Hepatocyte (in vitro differentiated cells): ENCODE measurements at regions not wholly inside any gene's neighbourhood (a gene's known extent, or its start where the extent isn't known, plus 50 kb on each side); places are given as distances from the start of the nearest gene placed in this dataset.

Experiments
- DNase-seq: peaks from one replicate; pipeline ENCODE4 v3.0.0-alpha.2; 2016; ENCODE audit warnings: low spot score
- H2AFZ ChIP-seq: fragments of 200-600 bp; sonication (generic); 2 replicates; pipeline ENCODE4 v1.6.0; 2016; ENCODE audit warnings: antibody characterized with exemption, mild to moderate bottlenecking
- H3K27ac ChIP-seq: fragments of 200-600 bp; sonication (generic); 2 replicates; pipeline ENCODE4 v1.5.1; 2016; ENCODE audit warnings: mild to moderate bottlenecking
- H3K27me3 ChIP-seq: fragments of 200-600 bp; sonication (generic); 2 replicates; pipeline ENCODE4 v1.6.1; 2016
- H3K36me3 ChIP-seq: fragments of 200-600 bp; sonication (generic); replicated peaks from 2 replicates; pipeline ENCODE4 v1.5.1; 2016; ENCODE audit warnings: low read depth; ENCODE audit not compliant: insufficient read depth
- H3K4me1 ChIP-seq: fragments of 200-600 bp; sonication (generic); 2 replicates; pipeline ENCODE4 v1.5.1; 2016; ENCODE audit warnings: mild to moderate bottlenecking, moderate library complexity; ENCODE audit not compliant: insufficient read depth
- H3K4me2 ChIP-seq: fragments of 200-600 bp; sonication (generic); 2 replicates; pipeline ENCODE4 v1.6.0; 2016
- H3K4me3 ChIP-seq: fragments of 200-600 bp; sonication (generic); 2 replicates; pipeline ENCODE4 v1.5.1; 2016; ENCODE audit warnings: mild to moderate bottlenecking
- H3K79me2 ChIP-seq: fragments of 200-600 bp; sonication (generic); 2 replicates; pipeline ENCODE4 v1.6.0; 2017; ENCODE audit warnings: mild to moderate bottlenecking
- H3K9me2 ChIP-seq: fragments of 200-600 bp; sonication (generic); replicated peaks from 2 replicates; pipeline ENCODE4 v1.6.0; 2017; ENCODE audit warnings: mild to moderate bottlenecking; ENCODE audit not compliant: insufficient read depth
- H3K9me3 ChIP-seq: fragments of 200-600 bp; sonication (generic); 2 replicates; pipeline ENCODE4 v1.5.1; 2016; ENCODE audit warnings: low read depth, mild to moderate bottlenecking
- H4K20me1 ChIP-seq: fragments of 200-600 bp; sonication (generic); 2 replicates; pipeline ENCODE4 v1.6.0; 2016; ENCODE audit warnings: mild to moderate bottlenecking; ENCODE audit not compliant: insufficient read depth, poor library complexity, severe bottlenecking
- EZH2 ChIP-seq: fragments of 200-600 bp; sonication (generic); IDR thresholded peaks from 2 replicates; pipeline ENCODE4 v1.6.1; 2016; ENCODE audit warnings: antibody characterized with exemption, mild to moderate bottlenecking, borderline replicate concordance
- EZH2phosphoT487 ChIP-seq: fragments of 200-600 bp; sonication (generic); IDR thresholded peaks from one replicate; pipeline ENCODE4 v1.6.1; 2018; ENCODE audit warnings: antibody characterized with exemption, mild to moderate bottlenecking, low read depth, moderate library complexity; ENCODE audit not compliant: unreplicated experiment, severe bottlenecking
- WGBS: methylation state at CpG from one replicate; pipeline ENCODE4 v1.1.6; 2016; ENCODE audit warnings: low lambda C conversion rate; ENCODE audit errors: missing lambda C conversion rate; 5-methylcytosine and 5-hydroxymethylcytosine counted together
- TF ChIP-seq, protein P1 (sequence below): fragments of 200-600 bp; sonication (generic); IDR thresholded peaks from 2 replicates; pipeline ENCODE4 v1.5.1; 2016; ENCODE audit warnings: antibody characterized with exemption, mild to moderate bottlenecking; ENCODE audit not compliant: poor library complexity

DNA sequence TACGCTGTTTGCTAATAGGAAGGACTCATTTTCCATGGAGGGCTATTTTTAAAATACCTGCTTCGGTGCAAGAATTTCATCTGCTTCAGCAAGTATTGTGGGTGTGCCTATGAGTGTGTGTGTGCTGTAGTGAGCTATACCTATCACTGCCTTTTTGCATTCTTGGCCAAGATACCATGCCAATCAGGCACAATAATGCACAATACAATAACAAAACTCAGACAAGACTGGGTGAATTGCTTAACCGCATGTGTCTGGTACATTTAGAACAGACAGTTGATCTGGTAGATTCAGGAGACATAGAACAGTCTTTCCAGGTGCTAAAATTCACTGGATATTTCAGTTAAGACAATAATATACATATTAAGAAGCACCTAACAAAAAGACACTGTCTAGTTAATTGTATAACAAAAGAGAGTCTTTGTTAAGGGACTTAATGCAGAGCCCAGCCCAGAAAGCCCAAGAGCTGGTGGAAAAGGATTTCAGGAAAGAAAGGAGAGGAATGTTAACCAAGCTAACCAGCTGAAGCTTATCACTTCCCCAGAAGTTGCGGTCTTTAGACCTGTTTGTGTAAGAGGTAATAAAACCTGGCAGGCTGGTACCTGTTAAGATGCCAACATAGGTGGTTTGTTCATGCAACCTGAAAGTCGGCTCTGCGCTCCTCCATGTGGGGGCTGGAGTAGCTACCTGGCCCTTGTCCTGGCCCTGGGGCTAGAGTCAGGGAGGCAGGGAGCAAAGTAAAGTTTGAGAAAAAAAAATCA is 153.3 kb upstream of the RBMS1 start:
- Histone ChIP-seq H4K20me1 (no peaks in the 10 kb centered on the region), H3K27ac (no peak overlapping the region), H3K9me2 (no peaks in the 10 kb centered on the region), H3K27me3 (no peaks in the 10 kb centered on the region), H2AFZ (no peak overlapping the region), H3K4me3 (no peak overlapping the region), H3K36me3 (no peaks in the 10 kb centered on the region), H3K79me2 (no peaks in the 10 kb centered on the region), H3K4me1 (no peaks in the 10 kb centered on the region), H3K9me3 (no peaks in the 10 kb centered on the region), H3K4me2 (no peak overlapping the region)
- 62% methylated on average over 6 of the region's 6 CpGs for WGBS
- no peak for DNase-seq
- TF ChIP-seq EZH2phosphoT487 (no peak), EZH2 (no peak)
- TF ChIP-seq, protein P1, sequence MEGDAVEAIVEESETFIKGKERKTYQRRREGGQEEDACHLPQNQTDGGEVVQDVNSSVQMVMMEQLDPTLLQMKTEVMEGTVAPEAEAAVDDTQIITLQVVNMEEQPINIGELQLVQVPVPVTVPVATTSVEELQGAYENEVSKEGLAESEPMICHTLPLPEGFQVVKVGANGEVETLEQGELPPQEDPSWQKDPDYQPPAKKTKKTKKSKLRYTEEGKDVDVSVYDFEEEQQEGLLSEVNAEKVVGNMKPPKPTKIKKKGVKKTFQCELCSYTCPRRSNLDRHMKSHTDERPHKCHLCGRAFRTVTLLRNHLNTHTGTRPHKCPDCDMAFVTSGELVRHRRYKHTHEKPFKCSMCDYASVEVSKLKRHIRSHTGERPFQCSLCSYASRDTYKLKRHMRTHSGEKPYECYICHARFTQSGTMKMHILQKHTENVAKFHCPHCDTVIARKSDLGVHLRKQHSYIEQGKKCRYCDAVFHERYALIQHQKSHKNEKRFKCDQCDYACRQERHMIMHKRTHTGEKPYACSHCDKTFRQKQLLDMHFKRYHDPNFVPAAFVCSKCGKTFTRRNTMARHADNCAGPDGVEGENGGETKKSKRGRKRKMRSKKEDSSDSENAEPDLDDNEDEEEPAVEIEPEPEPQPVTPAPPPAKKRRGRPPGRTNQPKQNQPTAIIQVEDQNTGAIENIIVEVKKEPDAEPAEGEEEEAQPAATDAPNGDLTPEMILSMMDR: no peak

- TF ChIP-seq, protein P1: no peak
- TF ChIP-seq EZH2 (no peak), EZH2phosphoT487 (no peak)
- H3K4me1 ChIP-seq: no peaks in the 10 kb centered on the region
- H3K4me3 ChIP-seq: no peak overlapping the region
- H4K20me1 ChIP-seq: no peaks in the 10 kb centered on the region
- no peak overlapping the region for H3K27ac ChIP-seq
- H3K9me3 ChIP-seq: no peaks in the 10 kb centered on the region
- no peaks in the 10 kb centered on the region for H3K36me3 ChIP-seq
- no peaks in the 10 kb centered on the region for H3K27me3 ChIP-seq
- no peaks in the 10 kb centered on the region for H3K79me2 ChIP-seq
- 96% methylated on average over 26 of the region's 33 CpGs for WGBS
- no peak overlapping the region for H3K4me2 ChIP-seq
- H3K9me2 ChIP-seq: no peaks in the 10 kb centered on the region
- no peak overlapping the region for H2AFZ ChIP-seq
- DNase-seq: no peak
These were observed 154.5 kb upstream of the RBMS1 start for GRCh38 chr2:160647967-160648685.

DNA sequence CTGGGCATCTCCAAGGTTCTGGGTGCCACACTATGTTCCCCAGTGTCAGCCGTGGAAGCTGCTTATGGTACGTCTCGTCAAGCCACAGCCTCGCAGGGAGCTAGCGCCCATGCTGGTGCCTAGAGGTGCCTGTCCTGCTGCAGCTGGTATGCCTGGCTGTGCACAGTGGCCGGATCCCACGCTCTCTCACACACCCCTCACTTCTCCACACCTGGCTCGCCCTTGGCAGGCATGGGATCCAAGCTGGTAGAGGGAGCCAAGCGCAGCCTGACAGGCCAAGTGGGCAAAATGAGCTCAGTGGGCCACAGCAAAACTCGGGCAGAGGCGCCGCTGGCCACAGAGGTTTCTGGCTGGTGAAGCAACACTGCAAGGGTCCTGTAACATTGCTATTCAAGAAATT is 156.1 kb upstream of the RBMS1 start:
- TF ChIP-seq EZH2: no peak
- TF ChIP-seq EZH2phosphoT487: no peak
- TF ChIP-seq, protein P1: no peak
- H3K4me3 ChIP-seq: no peak overlapping the region
- no peaks in the 10 kb centered on the region for H4K20me1 ChIP-seq
- WGBS: 97% methylated on average over 12 of the region's 12 CpGs
- no peaks in the 10 kb centered on the region for H3K36me3 ChIP-seq
- H3K4me2 ChIP-seq: no peak overlapping the region
- DNase-seq: no peak
- no peaks in the 10 kb centered on the region for H3K9me2 ChIP-seq
- H3K27ac ChIP-seq: no peak overlapping the region
- no peaks in the 10 kb centered on the region for H3K27me3 ChIP-seq
- no peak overlapping the region for H2AFZ ChIP-seq
- H3K9me3 ChIP-seq: no peaks in the 10 kb centered on the region
- H3K4me1 ChIP-seq: no peaks in the 10 kb centered on the region
- H3K79me2 ChIP-seq: no peaks in the 10 kb centered on the region
